Skeletal muscle tissue (tissue), 3 donors: ENCODE measurements at regions not wholly inside any gene's neighbourhood (a gene's known extent, or its start where the extent isn't known, plus 50 kb on each side); places are given as distances from the start of the nearest gene placed in this dataset.

Source experiments
- H3K27ac ChIP-seq: one replicate; pipeline ENCODE4 v1.7.0; 2013; ENCODE audit warnings: mild to moderate bottlenecking, low read depth, low read length, inconsistent platforms
- H3K27me3 ChIP-seq, 3 donors: one replicate each; pipeline ENCODE4 v1.7.0; 2013; ENCODE audit warnings: low read length in 3 of 3; ENCODE audit not compliant: control insufficient read depth in 3 of 3, insufficient read depth in 3 of 3
- H3K36me3 ChIP-seq, 3 donors: one replicate each; pipeline ENCODE4 v1.7.0; 2013; ENCODE audit warnings: low read length in 3 of 3; ENCODE audit not compliant: control insufficient read depth in 3 of 3, insufficient read depth in 3 of 3
- H3K4me1 ChIP-seq, 3 donors: one replicate each; pipeline ENCODE4 v1.7.0; 2013; ENCODE audit warnings: low read length in 3 of 3, mild to moderate bottlenecking in 3 of 3; ENCODE audit not compliant: control insufficient read depth in 3 of 3, insufficient read depth in 3 of 3
- H3K4me3 ChIP-seq, 3 donors: one replicate each; pipeline ENCODE4 v1.7.0; 2013; ENCODE audit warnings: low read length in 3 of 3
- H3K9ac ChIP-seq, 3 donors: one replicate each; pipeline ENCODE4 v1.7.0; 2013; ENCODE audit warnings: low read length in 3 of 3, mild to moderate bottlenecking in 3 of 3, moderate library complexity in 2 of 3, low read depth in 1 of 3
- H3K9me3 ChIP-seq, 3 donors: one replicate each; pipeline ENCODE4 v1.7.0; 2013; ENCODE audit warnings: low read length in 3 of 3; ENCODE audit not compliant: control insufficient read depth in 3 of 3
- donor health status: Osteomylitis.

- H3K4me3 ChIP-seq = no peak overlapping the region
- no peak overlapping the region for H3K9ac ChIP-seq
- no peaks in the 10 kb centered on the region for H3K27me3 ChIP-seq
- no peaks in the 10 kb centered on the region for H3K4me1 ChIP-seq
- H3K27ac ChIP-seq = no peak overlapping the region
- H3K9me3 ChIP-seq = no peaks in the 10 kb centered on the region
- H3K36me3 ChIP-seq = no peaks in the 10 kb centered on the region
These were observed 904.3 kb upstream of the CDH8 start for GRCh38 chr16:62940569-62940968.

GRCh38 chr16:62939687-62940086 is 903.4 kb upstream of the CDH8 start:
- no peak overlapping the region for H3K4me3 ChIP-seq
- no peaks in the 10 kb centered on the region for H3K27me3 ChIP-seq
- no peak overlapping the region for H3K27ac ChIP-seq
- H3K4me1 ChIP-seq = no peaks in the 10 kb centered on the region
- H3K9me3 ChIP-seq = no peaks in the 10 kb centered on the region
- no peaks in the 10 kb centered on the region for H3K36me3 ChIP-seq
- H3K9ac ChIP-seq = no peak overlapping the region

- Histone ChIP-seq H3K27ac (no peak overlapping the region), H3K4me3 (no peak overlapping the region), H3K4me1 (no peaks in the 10 kb centered on the region), H3K9me3 (no peaks in the 10 kb centered on the region), H3K9ac (no peak overlapping the region), H3K27me3 (no peaks in the 10 kb centered on the region), H3K36me3 (no peaks in the 10 kb centered on the region)
These were observed 897.7 kb upstream of the CDH8 start for GRCh38 chr16:62933929-62934328.

GRCh38 chr16:62929593-62929992 is 893.4 kb upstream of the CDH8 start:
- H3K9me3 ChIP-seq = no peaks in the 10 kb centered on the region
- no peak overlapping the region for H3K27ac ChIP-seq
- no peaks in the 10 kb centered on the region for H3K27me3 ChIP-seq
- no peaks in the 10 kb centered on the region for H3K4me1 ChIP-seq
- H3K4me3 ChIP-seq = no peak overlapping the region
- no peaks in the 10 kb centered on the region for H3K36me3 ChIP-seq
- H3K9ac ChIP-seq = no peak overlapping the region

- no peaks in the 10 kb centered on the region for H3K36me3 ChIP-seq
- no peaks in the 10 kb centered on the region for H3K27me3 ChIP-seq
- H3K4me1 ChIP-seq = no peaks in the 10 kb centered on the region
- no peak overlapping the region for H3K27ac ChIP-seq
- H3K9me3 ChIP-seq = no peaks in the 10 kb centered on the region
- no peak overlapping the region for H3K9ac ChIP-seq
- no peak overlapping the region for H3K4me3 ChIP-seq
These were observed 890.9 kb upstream of the CDH8 start for GRCh38 chr16:62927122-62927521.

- H3K27me3 ChIP-seq = no peaks in the 10 kb centered on the region
- no peaks in the 10 kb centered on the region for H3K36me3 ChIP-seq
- H3K27ac ChIP-seq = no peak overlapping the region
- H3K9me3 ChIP-seq = no peaks in the 10 kb centered on the region
- H3K4me3 ChIP-seq = no peak overlapping the region
- H3K4me1 ChIP-seq = no peaks in the 10 kb centered on the region
- no peak overlapping the region for H3K9ac ChIP-seq
These were observed 890.0 kb upstream of the CDH8 start for GRCh38 chr16:62926121-62926801.

GRCh38 chr16:62921904-62922303 is 885.7 kb upstream of the CDH8 start:
- Histone ChIP-seq H3K27me3 (no peaks in the 10 kb centered on the region), H3K9ac (no peak overlapping the region), H3K4me3 (no peak overlapping the region), H3K36me3 (no peaks in the 10 kb centered on the region), H3K9me3 (no peaks in the 10 kb centered on the region), H3K4me1 (no peaks in the 10 kb centered on the region), H3K27ac (no peak overlapping the region)

GRCh38 chr16:62913924-62914323 is 877.7 kb upstream of the CDH8 start:
- no peaks in the 10 kb centered on the region for H3K4me1 ChIP-seq
- no peak overlapping the region for H3K27ac ChIP-seq
- no peak overlapping the region for H3K9ac ChIP-seq
- no peaks in the 10 kb centered on the region for H3K9me3 ChIP-seq
- H3K36me3 ChIP-seq = no peaks in the 10 kb centered on the region
- H3K4me3 ChIP-seq = no peak overlapping the region
- H3K27me3 ChIP-seq = no peaks in the 10 kb centered on the region

- Histone ChIP-seq H3K4me1 (no peaks in the 10 kb centered on the region), H3K4me3 (no peak overlapping the region), H3K27me3 (no peaks in the 10 kb centered on the region), H3K9me3 (no peaks in the 10 kb centered on the region), H3K9ac (no peak overlapping the region), H3K36me3 (no peaks in the 10 kb centered on the region), H3K27ac (no peak overlapping the region)
These were observed 877.1 kb upstream of the CDH8 start for GRCh38 chr16:62913333-62913732.

- no peaks in the 10 kb centered on the region for H3K9me3 ChIP-seq
- no peaks in the 10 kb centered on the region for H3K4me1 ChIP-seq
- no peak overlapping the region for H3K4me3 ChIP-seq
- no peak overlapping the region for H3K9ac ChIP-seq
- H3K27me3 ChIP-seq = no peaks in the 10 kb centered on the region
- H3K27ac ChIP-seq = no peak overlapping the region
- H3K36me3 ChIP-seq = no peaks in the 10 kb centered on the region
These were observed 873.4 kb upstream of the CDH8 start for GRCh38 chr16:62909597-62909996.
